OCI-LY1 (cell line): ENCODE measurements at regions not wholly inside any gene's neighbourhood (a gene's known extent, or its start where the extent isn't known, plus 50 kb on each side); places are given as distances from the start of the nearest gene placed in this dataset.

Experiments used
- H2AFZ ChIP-seq: fragments of 200-600 bp; sonication (generic), shearing (Covaris generic); 2 replicates; pipeline ENCODE4 v1.6.0; 2014; ENCODE audit warnings: antibody characterized with exemption, mild to moderate bottlenecking, low read length
- H3F3A ChIP-seq: fragments of 200-600 bp; sonication (generic), shearing (Covaris generic); 2 replicates; pipeline ENCODE4 v1.6.0; 2014; ENCODE audit warnings: mild to moderate bottlenecking, antibody characterized with exemption, low read length, moderate library complexity; ENCODE audit not compliant: insufficient read depth
- H3K27ac ChIP-seq: fragments of 200-600 bp; sonication (generic); 2 replicates; pipeline ENCODE4 v1.5.1; 2014; ENCODE audit warnings: low read length, mixed run types, mild to moderate bottlenecking, low read depth; ENCODE audit not compliant: poor library complexity, severe bottlenecking
- H3K27me3 ChIP-seq: fragments of 200-600 bp; sonication (generic); 2 replicates; pipeline ENCODE4 v1.6.0; 2014; ENCODE audit warnings: antibody characterized with exemption, mild to moderate bottlenecking, low read length, moderate library complexity; ENCODE audit not compliant: insufficient read depth
- H3K36me3 ChIP-seq: fragments of 200-600 bp; sonication (generic); 2 replicates; pipeline ENCODE4 v1.6.1; 2014; ENCODE audit warnings: mild to moderate bottlenecking, antibody characterized with exemption, low read length, moderate library complexity, mixed read lengths; ENCODE audit not compliant: insufficient read depth
- H3K4me1 ChIP-seq: fragments of 200-600 bp; sonication (generic); 2 replicates; pipeline ENCODE4 v1.5.1; 2014; ENCODE audit warnings: mild to moderate bottlenecking, low read length, moderate library complexity; ENCODE audit not compliant: insufficient read depth, severe bottlenecking
- H3K4me2 ChIP-seq: fragments of 200-600 bp; sonication (generic), shearing (Covaris generic); 2 replicates; pipeline ENCODE4 v1.6.1; 2014; ENCODE audit warnings: low read length
- H3K4me3 ChIP-seq: fragments of 200-600 bp; sonication (generic); 2 replicates; pipeline ENCODE4 v1.5.1; 2014; ENCODE audit warnings: low read length, low read depth, mild to moderate bottlenecking, mixed read lengths; ENCODE audit not compliant: poor library complexity, severe bottlenecking
- H3K79me2 ChIP-seq: fragments of 200-600 bp; shearing (Covaris generic); 2 replicates; pipeline ENCODE4 v1.6.1; 2016; ENCODE audit warnings: mixed run types, low read length, mixed read lengths; ENCODE audit not compliant: insufficient read depth
- H3K9ac ChIP-seq: fragments of 200-600 bp; sonication (generic), shearing (Covaris generic); 2 replicates; pipeline ENCODE4 v1.6.1; 2014; ENCODE audit warnings: mild to moderate bottlenecking, low read length, mixed read lengths
- H3K9me2 ChIP-seq: fragments of 200-600 bp; sonication (generic), shearing (Covaris generic); 2 replicates; pipeline ENCODE4 v1.6.1; 2014; ENCODE audit warnings: low read depth, mild to moderate bottlenecking, low read length, mixed read lengths
- H3K9me3 ChIP-seq: fragments of 200-600 bp; shearing (Covaris generic); 2 replicates; pipeline ENCODE4 v1.6.1; 2014; ENCODE audit warnings: low read length, mixed read lengths
- H4K20me1 ChIP-seq: fragments of 200-600 bp; sonication (generic), shearing (Covaris generic); 2 replicates; pipeline ENCODE4 v1.6.0; 2016; ENCODE audit warnings: mild to moderate bottlenecking, low read length; ENCODE audit not compliant: insufficient read depth
- EZH2 ChIP-seq: fragments of 200-600 bp; sonication (generic), shearing (Covaris generic); IDR thresholded peaks from 2 replicates; pipeline ENCODE4 v1.8.0; 2017; ENCODE audit warnings: borderline replicate concordance, mixed run types, mild to moderate bottlenecking, antibody characterized with exemption, low read length, moderate library complexity, mixed read lengths
- TF ChIP-seq, protein P1 (sequence below): fragments of 200-600 bp; sonication (generic), shearing (Covaris generic); IDR thresholded peaks from 2 replicates; pipeline ENCODE4 v1.5.1; 2017; ENCODE audit warnings: mild to moderate bottlenecking, antibody characterized with exemption, low read length, moderate library complexity, mixed read lengths

DNA sequence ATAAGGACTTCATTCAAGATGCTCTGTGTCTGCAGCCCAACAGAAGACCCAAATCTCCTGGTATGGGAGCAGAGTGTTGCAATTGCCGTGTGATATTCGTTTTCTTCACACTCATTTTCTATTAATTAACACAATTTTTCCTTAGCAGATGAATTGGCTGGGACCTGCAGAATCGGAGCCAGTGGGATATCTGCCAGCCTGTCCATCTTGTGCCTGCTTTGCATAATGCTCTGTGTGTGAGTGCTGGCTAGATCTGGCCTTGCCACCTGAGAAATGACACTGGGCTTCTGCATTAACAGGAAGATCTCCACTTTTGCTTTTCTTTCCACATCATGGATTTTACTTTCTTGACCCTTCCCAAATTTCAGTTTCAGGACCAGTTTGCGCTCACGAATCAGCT is 70.4 kb upstream of the GPR158 start:
- H3K79me2 ChIP-seq: no peaks in the 10 kb centered on the region
- H3K36me3 ChIP-seq: no peaks in the 10 kb centered on the region
- H2AFZ ChIP-seq: no peak overlapping the region
- no peak overlapping the region for H3K27ac ChIP-seq
- H3K9me3 ChIP-seq: no peaks in the 10 kb centered on the region
- no peaks in the 10 kb centered on the region for H3K27me3 ChIP-seq
- no peak overlapping the region for H3K4me3 ChIP-seq
- no peaks in the 10 kb centered on the region for H3K9me2 ChIP-seq
- no peak for TF ChIP-seq EZH2
- TF ChIP-seq, protein P1, sequence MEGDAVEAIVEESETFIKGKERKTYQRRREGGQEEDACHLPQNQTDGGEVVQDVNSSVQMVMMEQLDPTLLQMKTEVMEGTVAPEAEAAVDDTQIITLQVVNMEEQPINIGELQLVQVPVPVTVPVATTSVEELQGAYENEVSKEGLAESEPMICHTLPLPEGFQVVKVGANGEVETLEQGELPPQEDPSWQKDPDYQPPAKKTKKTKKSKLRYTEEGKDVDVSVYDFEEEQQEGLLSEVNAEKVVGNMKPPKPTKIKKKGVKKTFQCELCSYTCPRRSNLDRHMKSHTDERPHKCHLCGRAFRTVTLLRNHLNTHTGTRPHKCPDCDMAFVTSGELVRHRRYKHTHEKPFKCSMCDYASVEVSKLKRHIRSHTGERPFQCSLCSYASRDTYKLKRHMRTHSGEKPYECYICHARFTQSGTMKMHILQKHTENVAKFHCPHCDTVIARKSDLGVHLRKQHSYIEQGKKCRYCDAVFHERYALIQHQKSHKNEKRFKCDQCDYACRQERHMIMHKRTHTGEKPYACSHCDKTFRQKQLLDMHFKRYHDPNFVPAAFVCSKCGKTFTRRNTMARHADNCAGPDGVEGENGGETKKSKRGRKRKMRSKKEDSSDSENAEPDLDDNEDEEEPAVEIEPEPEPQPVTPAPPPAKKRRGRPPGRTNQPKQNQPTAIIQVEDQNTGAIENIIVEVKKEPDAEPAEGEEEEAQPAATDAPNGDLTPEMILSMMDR: no peak
- no peaks in the 10 kb centered on the region for H3K4me1 ChIP-seq
- no peak overlapping the region for H3K4me2 ChIP-seq
- H3K9ac ChIP-seq: no peak overlapping the region
- no peaks in the 10 kb centered on the region for H4K20me1 ChIP-seq
- H3F3A ChIP-seq: no peaks in the 10 kb centered on the region

DNA sequence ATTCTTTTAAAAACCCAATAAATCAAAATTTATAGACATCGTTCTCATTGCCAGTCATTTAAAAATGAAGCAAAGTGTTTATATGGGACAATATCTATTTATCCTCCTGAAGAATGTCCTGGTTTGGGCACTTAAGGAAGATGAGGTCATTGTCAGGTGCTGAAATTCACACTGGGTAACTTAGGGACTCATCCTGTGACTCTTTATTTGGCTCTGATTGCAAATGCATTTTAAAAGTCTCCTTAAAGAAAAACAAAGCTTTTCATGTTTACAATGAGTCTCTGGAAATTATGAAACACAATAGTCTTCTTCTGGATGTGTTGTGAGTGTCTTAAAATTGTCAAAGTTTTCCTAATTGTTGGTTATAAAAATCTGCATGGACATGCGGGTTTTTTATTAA is 69.5 kb upstream of the GPR158 start:
- Histone ChIP-seq H3K9me3 (no peaks in the 10 kb centered on the region), H3K4me1 (no peaks in the 10 kb centered on the region), H3F3A (no peaks in the 10 kb centered on the region), H3K9ac (no peak overlapping the region), H3K4me2 (no peak overlapping the region), H3K36me3 (no peaks in the 10 kb centered on the region), H4K20me1 (no peaks in the 10 kb centered on the region), H3K79me2 (no peaks in the 10 kb centered on the region), H3K27me3 (no peaks in the 10 kb centered on the region), H3K9me2 (no peaks in the 10 kb centered on the region), H2AFZ (no peak overlapping the region), H3K27ac (no peak overlapping the region), H3K4me3 (no peak overlapping the region)
- TF ChIP-seq, protein P1: no peak
- no peak for TF ChIP-seq EZH2

- no peak overlapping the region for H3K9ac ChIP-seq
- H4K20me1 ChIP-seq: no peaks in the 10 kb centered on the region
- no peaks in the 10 kb centered on the region for H3F3A ChIP-seq
- H3K4me2 ChIP-seq: no peak overlapping the region
- no peaks in the 10 kb centered on the region for H3K9me2 ChIP-seq
- no peaks in the 10 kb centered on the region for H3K4me1 ChIP-seq
- H3K36me3 ChIP-seq: no peaks in the 10 kb centered on the region
- no peak overlapping the region for H2AFZ ChIP-seq
- H3K9me3 ChIP-seq: no peaks in the 10 kb centered on the region
- H3K4me3 ChIP-seq: no peak overlapping the region
- TF ChIP-seq, protein P1: no peak
- no peak overlapping the region for H3K27ac ChIP-seq
- no peaks in the 10 kb centered on the region for H3K79me2 ChIP-seq
- no peaks in the 10 kb centered on the region for H3K27me3 ChIP-seq
These were observed 69.0 kb upstream of the GPR158 start for GRCh38 chr10:25105743-25106260.
